HG02610 (cell line): ENCODE measurements at regions not wholly inside any gene's neighbourhood (a gene's known extent, or its start where the extent isn't known, plus 50 kb on each side); places are given as distances from the start of the nearest gene placed in this dataset.

ENCODE experiments used
- ATAC-seq: cut with Tn5 transposase; IDR thresholded peaks from one replicate; pipeline ENCODE4 v1.9.1; 2021; ENCODE audit warnings: mild to moderate bottlenecking, moderate library complexity; ENCODE audit not compliant: unreplicated experiment

DNA sequence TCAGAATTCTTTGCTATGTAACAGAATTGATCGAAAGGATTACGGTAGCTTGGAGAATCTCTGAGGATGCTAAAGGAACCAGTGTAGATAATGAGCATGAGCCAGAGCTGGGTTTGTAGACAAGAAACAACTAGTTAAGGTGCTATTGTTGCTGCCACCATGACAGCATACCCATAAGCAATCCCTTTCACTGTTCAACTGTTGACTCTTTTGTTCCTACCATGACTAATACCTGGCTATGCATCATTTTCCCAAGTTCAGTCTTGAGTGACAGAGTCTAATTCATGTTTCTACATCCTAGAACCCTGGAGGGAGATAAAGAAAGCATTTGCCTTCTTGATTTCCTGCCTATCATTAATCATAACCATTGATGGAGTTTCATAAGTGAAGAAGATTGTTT is 600.3 kb downstream of the OTOL1 start:
- ATAC-seq: no peak

- ATAC-seq: no peak
Measured at GRCh38 chr3:162103808-162104207, 607.2 kb downstream of the OTOL1 start.

DNA sequence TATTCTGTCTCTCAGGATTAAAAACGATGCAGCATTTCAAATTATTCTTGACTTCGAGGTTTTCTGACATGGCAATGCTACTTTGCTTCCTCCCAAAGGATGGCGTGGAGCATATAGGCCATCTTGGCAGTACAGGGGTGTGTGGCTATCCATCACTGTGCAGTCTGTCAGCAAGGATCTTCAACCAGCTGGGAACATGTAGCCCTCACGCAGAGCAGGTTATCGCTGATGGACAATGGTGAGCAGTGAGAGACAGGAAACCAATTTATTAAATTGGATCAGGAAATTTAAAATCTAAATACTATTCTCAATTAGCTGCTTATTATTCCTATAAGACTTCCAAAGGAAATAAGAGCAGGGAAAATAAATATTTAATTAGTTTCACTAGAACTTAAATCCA is 615.3 kb downstream of the OTOL1 start:
- ATAC-seq: no peak

DNA sequence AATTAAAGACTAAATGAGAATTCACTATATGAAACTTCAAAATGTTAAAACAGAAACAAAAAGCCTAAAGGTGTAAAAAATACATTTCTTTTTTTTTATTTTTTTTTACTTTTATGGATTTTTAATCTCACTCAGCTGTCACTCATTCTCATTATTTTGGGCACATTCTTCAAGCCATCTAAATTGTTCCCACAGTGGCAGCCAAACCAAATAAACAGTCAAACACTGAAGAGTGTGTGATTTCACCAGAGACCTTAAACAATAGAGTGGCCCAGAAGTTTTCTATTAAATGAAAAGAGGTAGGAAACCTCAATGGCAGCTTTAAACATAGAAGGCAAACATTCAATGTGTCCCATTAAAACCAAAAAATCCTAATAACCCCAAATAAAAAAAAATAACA is 616.1 kb downstream of the OTOL1 start:
- ATAC-seq: no peak

GRCh38 chr3:162117961-162118360 is 621.4 kb downstream of the OTOL1 start:
- ATAC-seq: no peak

DNA sequence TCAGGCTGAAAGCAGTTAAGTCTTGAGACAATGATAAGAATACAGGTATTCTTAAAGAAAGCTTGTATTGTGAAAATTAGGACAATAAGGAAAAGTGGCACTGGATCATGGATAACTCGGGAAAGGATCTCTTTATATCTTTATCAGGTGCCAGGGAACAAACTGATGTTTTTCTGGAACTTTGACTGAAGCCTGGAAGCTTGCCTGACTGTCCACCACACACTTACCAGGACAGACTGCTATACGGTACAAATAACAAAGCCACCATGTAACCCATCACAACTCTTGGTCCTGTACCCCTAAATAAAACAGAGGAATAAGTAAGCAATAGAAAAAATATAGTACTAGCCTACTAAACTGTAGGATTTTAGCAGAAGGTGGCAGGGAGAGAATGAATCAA is 623.0 kb downstream of the OTOL1 start:
- ATAC-seq: no peak

GRCh38 chr3:162122405-162122804 is 625.8 kb downstream of the OTOL1 start:
- no peak for ATAC-seq

- ATAC-seq: no peak
Measured at GRCh38 chr3:162125790-162126189, 629.2 kb downstream of the OTOL1 start.

DNA sequence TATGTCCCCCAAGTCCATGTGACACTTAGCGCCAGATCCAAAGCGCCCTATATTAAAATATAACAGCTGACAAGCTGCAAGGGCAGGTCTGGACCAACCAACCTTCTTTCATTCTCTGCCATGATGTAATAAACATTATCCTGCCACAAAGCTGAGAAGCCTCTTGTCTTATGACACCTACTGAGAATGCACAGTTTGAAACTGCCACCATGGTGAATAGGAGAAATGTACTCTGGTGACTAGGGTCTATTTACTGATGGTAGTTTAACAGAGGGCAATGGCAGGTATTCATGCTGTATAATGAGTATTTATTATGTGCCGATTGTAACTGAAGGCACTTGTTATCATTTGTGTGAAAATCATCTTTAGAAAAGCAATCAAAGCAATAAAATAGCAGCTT is 634.0 kb downstream of the OTOL1 start:
- no peak for ATAC-seq

DNA sequence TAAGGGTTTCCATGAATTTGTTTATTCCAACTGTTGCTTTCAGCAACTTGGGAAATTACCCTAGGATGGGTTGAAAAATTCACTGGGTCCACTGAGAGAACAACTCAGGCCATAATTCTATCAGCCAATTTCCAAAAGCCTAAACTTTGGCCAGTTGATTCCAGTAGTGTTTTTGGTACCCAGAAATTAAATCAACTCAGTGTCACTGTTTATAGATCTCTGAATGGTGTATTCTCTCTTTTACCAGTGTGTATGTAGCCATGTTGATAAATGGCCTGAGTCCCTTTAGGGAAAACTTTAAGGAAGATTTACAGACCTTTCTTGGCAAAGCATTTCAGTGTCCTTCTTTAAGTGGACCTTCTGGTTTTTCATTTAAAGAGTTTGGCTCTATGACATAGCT is 636.4 kb downstream of the OTOL1 start:
- ATAC-seq: no peak

GRCh38 chr3:162134571-162134970 is 638.0 kb downstream of the OTOL1 start:
- ATAC-seq: peak; percentile 87

DNA sequence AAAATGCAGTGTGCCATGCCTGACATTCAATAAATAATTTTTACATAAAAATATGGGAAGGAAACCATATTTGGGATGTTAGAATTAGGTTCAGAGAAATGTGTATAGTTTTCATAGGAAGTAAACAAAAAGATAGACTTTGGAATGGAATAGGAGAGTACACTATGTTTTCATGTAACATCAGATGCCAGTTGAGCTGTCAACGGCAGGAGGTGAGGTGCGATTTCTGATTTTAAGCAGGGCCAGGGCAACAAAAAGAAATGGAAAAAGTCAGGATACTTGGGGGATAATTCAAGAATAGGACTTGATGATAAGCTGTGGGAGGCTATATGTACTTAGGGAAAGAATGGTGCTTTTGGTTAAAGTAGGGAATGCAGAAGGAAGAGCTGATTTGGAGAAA is 639.5 kb downstream of the OTOL1 start:
- no peak for ATAC-seq

- ATAC-seq: no peak
Measured at GRCh38 chr3:162138509-162138908, 641.9 kb downstream of the OTOL1 start.

DNA sequence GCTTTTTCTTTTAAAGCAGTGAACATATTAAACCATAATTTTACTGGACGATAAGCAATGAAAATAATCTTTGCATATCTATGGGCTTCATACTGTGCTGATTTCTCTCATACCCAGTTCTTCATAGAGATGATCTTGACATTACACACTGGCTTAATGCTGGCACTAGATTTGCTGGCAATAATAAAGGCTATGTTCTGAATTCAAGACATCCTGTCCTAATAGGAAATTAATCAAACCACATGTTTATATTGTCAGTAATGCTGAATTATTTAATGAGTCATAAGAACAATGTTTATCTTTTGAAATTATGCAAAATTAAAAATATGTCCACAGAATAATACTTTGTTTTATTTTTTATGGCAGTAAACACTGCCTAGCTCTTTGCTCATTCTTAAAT is 643.2 kb downstream of the OTOL1 start:
- ATAC-seq: no peak

DNA sequence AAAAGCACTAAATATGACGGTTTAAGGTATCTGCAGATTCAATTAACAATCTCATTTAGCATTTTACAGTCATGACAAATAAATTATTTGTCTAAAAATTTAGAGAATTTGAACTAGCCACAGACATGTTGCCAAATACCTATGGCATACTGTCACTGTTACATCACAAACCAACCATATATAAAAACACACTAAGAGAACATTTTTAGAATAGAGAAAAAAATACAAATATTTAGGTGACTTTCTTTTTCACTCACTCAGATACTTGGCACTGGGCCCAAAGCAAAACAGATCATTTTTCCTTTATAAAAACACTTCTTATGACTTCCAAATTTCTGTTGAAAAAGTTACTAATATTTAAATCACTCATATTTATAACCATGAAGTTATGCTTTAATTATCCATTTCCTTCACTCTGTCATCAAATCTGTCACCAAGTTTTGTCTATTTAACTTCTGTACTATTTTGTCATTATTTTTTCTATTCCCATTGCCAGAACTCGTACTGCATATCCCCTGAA is 644.7 kb downstream of the OTOL1 start:
- ATAC-seq: no peak

DNA sequence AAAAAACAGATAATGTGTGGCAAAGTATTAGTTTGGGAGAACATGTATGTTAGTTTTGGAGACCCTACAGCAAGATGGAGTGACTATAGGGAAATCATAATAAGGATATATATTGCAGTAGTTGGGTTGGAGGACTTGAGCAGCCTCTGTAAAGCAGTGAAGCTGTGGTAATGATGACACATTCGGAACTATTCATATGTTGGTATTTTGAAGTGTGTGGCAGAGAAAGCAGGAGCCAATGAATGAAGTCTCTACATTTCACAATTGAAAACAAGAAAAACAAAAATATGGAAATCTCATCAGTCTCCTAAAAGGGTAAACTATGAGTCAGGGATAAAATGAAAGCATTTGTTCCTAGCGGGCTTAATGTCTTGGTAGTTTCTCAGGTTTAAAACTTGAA is 645.9 kb downstream of the OTOL1 start:
- ATAC-seq: no peak

- ATAC-seq: no peak
Measured at GRCh38 chr3:162143180-162143579, 646.6 kb downstream of the OTOL1 start.

- no peak for ATAC-seq
Measured at GRCh38 chr3:162147996-162148395, 651.4 kb downstream of the OTOL1 start.

- ATAC-seq: no peak
Measured at GRCh38 chr3:162150790-162151189, 654.2 kb downstream of the OTOL1 start.

- no peak for ATAC-seq
Measured at GRCh38 chr3:162152636-162153035, 656.0 kb downstream of the OTOL1 start.

DNA sequence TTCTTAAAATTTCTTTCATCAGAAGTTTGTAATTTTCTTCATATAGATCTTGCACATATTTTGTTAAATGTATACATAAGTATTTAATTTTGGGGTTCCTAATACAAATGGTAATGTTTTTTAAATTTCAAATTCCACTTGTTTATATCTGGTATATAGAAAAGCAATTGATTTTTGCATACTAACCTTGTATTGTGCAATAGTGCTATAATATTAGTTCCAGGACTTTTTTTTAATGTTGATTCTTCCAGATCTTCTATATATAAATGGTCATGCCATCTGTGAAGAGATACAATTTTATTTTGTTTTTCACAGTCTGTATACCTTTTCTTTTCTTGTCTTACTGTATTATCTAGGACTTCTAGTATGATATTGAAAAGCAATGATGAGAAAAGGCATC is 665.0 kb downstream of the OTOL1 start:
- ATAC-seq: no peak

DNA sequence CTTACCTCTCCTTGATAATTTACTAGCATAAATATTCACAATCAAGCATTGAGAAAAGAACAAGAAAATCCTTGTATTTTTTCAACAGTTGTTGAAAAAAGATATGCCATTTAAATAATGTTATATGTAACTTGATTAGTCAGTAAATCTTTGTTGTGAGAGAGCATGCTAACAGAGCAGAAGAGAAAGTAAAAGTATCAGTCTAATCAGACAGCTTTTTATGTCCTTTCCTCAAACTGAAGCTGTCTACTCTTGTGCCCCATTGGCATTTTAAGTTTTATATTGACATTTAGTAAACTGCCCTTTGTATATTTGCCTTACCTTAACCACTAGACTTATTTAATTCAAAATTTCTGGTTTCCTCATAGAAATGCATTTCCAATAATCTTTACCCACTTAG is 668.7 kb downstream of the OTOL1 start:
- no peak for ATAC-seq

GRCh38 chr3:162166543-162166942 is 669.9 kb downstream of the OTOL1 start:
- no peak for ATAC-seq

- ATAC-seq: no peak
Measured at GRCh38 chr3:162168715-162169114, 672.1 kb downstream of the OTOL1 start.
